Hematopoietic multipotent progenitor cell treated with erythropoietin and hydrocortisone succinate and interleukin-3 and kit ligand, for 15 days (in vitro differentiated cells): ENCODE measurements at regions not wholly inside any gene's neighbourhood (a gene's known extent, or its start where the extent isn't known, plus 50 kb on each side); places are given as distances from the start of the nearest gene placed in this dataset.
"Not testable (repeated sequence)": the region's sequence is repeated elsewhere in the genome, so short reads cannot be mapped to it uniquely, and the experiment has no call there.

Experiments
- DNase-seq: peaks from one replicate; pipeline ENCODE4 v3.0.0-alpha.2; 2015; ENCODE audit warnings: low spot score

DNA sequence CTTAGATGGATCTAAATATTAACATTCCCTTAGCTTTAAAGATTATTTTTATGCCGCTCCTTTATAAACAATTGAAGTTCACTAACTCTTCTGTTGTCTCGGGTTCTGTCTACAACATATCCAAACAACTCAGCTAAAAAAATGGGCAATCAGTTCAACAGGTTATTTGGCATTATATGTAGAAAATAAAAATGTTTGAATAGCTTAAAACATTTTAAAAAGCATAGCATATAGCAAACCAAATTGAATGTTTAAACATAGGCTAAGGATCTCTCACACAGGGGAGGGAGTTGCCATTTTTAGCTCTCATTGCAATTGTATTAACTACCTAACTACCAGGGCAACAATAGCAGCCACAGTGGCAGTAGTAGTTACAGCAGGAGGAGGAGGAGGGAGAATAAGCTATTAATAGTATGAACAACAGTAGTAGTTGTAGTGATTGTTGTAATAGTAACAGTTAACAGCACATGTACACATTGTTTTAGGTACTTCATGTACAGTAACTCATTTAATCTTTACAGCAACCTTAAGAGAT, 404.2 kb downstream of the KCNRG start:
- no peak for DNase-seq

DNA sequence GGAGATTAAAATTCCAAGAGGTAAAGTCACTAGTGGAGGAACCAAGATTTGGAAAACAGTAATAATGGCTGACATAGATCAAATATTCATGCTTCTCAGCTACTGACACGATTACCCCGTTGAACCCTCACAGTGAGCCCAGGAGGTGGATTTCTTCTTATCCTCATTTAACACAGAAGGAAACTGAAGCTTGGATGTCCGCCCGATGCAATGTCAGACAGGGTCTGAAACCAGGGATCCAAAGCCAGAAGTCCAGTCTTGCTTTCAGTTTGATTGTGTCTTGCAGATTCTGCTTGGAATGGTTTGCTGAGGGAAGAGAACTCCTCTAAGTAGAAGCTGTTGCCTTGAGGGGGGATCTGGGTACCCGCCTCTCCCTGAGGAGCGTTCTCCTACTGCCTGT, 404.7 kb downstream of the KCNRG start:
- no peak for DNase-seq

- DNase-seq: no peak
Observed at GRCh38 chr13:50420718-50421472, 405.7 kb downstream of the KCNRG start.

GRCh38 chr13:50421473-50422130, 406.4 kb downstream of the KCNRG start:
- DNase-seq: no peak

GRCh38 chr13:50422181-50423148, 407.2 kb downstream of the KCNRG start:
- no peak for DNase-seq

DNA sequence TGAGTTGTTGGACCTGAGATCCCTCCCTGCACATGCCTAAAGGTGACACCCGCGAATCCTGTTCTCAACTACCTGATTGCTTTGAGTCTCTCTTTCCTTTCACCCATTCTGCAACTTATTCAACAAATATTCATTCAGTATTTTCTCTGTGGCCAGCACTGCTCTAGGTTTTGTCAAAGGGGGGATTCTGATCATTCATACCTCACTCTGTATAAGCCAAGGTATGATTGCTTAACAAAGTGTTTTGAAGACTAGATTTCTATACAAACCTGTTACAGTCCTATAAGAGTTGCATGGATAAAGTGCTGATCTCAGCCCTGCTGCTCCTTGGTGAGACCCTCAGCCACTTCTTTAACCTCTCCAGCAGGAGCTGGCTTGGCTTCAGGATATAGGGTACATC, 409.7 kb downstream of the KCNRG start:
- DNase-seq: no peak

DNA sequence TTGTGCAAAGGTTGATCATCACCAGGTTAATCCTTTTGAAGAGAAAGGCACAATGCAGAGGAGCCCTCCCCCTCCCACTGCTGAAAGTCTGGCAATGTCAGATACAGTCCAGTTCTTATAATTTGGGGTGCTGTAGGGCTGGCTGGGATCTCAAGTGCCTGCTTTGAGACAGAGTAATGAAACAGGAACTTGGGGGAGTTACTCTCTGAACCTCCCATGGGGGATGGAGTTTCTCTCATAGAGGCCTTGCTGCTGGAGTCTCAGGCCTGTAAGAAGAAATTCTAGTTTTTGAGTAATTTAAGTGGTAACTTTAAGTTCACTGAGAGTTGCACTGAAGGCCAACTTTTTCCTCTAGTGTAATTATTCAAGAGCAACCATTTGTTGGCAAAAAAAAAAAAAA, 410.5 kb downstream of the KCNRG start:
- no peak for DNase-seq

GRCh38 chr13:50426927-50427326, 411.7 kb downstream of the KCNRG start:
- DNase-seq: no peak

- not testable (repeated sequence) for DNase-seq
Observed at GRCh38 chr13:50427511-50427910, 412.3 kb downstream of the KCNRG start.

DNA sequence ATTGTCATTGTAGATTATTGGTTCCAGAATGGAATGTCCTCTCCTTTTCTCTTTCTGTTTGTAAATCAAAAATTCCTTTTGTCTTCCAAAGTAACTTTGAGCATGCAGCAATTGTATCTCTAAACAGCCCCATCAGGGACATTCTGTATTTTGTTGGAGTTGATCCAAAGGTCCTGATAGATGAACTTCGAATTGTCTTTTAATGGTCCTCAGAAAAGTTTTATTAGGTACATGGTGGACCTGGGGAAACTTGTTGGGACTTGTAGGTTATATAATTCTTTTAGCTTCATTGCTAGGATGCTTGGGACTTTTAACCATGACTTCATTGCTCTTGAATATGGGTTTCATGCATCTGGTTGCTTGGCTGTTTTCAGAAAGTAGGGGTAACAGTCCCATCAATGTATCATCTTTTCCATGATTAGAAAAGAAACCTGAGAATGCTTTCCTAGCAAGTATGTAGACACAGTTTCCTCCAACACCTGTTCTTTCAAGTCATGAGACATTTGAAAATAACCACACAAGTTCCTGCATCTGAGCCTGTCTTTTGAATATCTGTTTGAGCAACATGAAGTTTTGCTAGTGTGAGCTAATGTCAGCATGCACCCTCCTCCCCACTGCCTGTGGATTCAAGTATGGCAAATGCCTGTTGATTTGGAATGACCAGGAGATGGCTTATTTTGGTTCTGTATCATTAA, 413.1 kb downstream of the KCNRG start:
- no peak for DNase-seq

- DNase-seq: no peak
Observed at GRCh38 chr13:50435011-50435410, 408.5 kb downstream of the DLEU7 start.

- no peak for DNase-seq
Observed at GRCh38 chr13:50437252-50437651, 406.2 kb downstream of the DLEU7 start.

DNA sequence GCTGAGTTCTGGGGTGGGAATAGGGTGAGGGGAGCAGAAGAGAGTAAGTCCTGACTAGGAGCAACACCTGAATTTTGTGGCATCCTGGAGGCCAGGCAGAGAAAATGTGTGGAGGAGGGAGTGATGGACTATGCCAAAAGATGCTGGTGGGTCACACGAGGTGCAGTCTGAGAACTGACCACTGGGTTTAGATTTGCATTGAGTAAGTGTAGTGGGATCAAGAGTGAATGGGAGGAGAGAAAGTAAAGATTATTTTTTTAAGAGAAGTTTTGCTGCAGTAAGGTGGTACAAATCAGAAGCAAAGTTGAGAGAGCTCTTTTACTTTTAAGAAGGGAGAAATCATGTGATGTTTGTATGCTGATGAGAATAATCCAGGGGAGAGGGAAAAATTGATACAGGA, 405.1 kb downstream of the DLEU7 start:
- no peak for DNase-seq

DNA sequence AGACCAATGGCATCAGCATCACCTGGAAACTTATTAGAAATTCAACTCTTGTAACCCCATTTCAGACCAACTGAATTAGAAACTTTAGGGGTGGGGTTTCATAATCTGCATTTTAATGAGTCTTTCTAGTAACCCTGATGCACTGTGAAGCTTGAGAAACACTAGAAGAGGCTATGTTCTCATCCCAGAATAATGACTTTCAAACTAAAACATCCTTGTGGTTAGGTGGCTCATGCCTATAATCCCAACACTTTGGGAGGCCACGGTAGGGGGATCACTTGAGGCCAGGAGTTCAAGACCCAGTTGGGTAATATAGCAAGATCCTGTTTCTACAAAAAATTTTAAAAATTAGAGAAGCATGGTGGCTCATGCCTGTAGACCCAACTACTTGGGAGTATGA, 402.4 kb downstream of the DLEU7 start:
- DNase-seq: no peak

DNA sequence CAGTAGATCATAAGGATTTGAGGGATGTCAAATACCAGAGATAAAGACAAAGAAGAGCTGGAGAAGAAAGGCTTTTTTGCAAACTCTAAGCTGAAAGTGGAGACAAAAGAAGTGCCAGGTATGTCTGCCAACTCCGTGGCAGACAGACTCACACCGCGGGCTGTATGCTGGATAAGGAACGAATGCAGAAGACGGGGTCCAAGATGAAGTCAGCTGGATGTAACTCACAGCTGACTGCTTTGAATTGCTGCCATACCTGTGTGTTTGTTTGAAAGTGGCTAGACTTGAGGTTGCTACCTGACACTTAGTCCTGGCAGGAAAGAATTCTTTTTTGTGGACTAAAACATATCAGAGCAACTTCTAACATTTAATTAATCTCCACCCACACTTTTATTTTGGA, 398.8 kb downstream of the DLEU7 start:
- no peak for DNase-seq

DNA sequence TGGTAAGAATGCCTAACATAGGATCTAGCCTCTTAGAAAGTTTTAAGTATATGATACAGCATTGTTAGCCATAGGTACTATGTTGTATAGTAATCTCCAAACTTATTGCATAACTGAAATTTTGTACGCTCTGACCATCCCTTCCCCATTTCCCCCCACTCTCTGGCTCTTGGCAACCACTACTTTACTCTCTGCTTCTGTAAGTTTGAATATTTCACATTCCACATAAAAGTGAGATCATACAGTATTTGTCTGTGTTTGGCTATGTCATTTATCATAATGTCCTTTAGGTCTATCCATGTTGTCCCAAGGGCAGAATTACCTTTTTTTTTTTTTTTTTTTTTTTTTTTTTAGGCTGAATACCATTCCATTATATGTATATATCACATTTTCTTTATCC, 396.9 kb downstream of the DLEU7 start:
- DNase-seq: no peak

- no peak for DNase-seq
Observed at GRCh38 chr13:50448535-50448998, 394.9 kb downstream of the DLEU7 start.

DNA sequence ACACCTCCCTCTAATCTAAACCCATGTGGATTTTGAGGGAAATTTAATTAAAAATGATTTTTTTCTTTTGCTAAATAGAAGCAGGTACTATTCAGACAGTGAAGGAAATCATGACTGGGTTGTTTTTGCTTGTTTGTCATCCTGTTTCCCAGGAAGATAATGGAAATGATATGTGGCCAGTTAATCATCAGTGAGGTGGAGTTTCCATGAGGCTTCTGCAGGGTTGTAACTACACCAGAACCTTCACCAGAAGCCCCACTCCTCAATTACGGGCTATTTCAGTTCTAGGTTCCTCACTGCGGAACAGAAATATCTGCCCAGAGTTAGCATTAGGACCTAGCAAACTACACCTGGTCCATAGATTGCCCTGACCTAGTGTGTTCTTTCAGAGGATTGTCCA, 394.0 kb downstream of the DLEU7 start:
- DNase-seq: no peak

GRCh38 chr13:50450279-50450678, 393.2 kb downstream of the DLEU7 start:
- DNase-seq: no peak

- no peak for DNase-seq
Observed at GRCh38 chr13:50451609-50452008, 391.9 kb downstream of the DLEU7 start.

GRCh38 chr13:50452028-50452427, 391.5 kb downstream of the DLEU7 start:
- no peak for DNase-seq

GRCh38 chr13:50452756-50453155, 390.7 kb downstream of the DLEU7 start:
- no peak for DNase-seq
